Esophagus squamous epithelium (tissue), 4 donors: ENCODE measurements at regions not wholly inside any gene's neighbourhood (a gene's known extent, or its start where the extent isn't known, plus 50 kb on each side); places are given as distances from the start of the nearest gene placed in this dataset.

ENCODE experiments used
- POLR2A ChIP-seq, 4 donors: fragments of 450-650 bp; IDR thresholded peaks; one replicate each; pipeline ENCODE4 v1.6.1; 2017; ENCODE audit warnings: antibody characterized with exemption in 4 of 4, mild to moderate bottlenecking in 4 of 4, moderate library complexity in 3 of 4
- TF ChIP-seq, protein P1 (sequence below), 6 experiments: fragments of 450-650 bp in 4 of 6; fragments of 200-600 bp in 2 of 6; sonication (generic) in 2 of 6; IDR thresholded peaks; one replicate each; pipeline ENCODE4 v1.5.1; 2016 to 2019; ENCODE audit warnings: antibody characterized with exemption in 6 of 6, mild to moderate bottlenecking in 4 of 6, moderate library complexity in 4 of 6

DNA sequence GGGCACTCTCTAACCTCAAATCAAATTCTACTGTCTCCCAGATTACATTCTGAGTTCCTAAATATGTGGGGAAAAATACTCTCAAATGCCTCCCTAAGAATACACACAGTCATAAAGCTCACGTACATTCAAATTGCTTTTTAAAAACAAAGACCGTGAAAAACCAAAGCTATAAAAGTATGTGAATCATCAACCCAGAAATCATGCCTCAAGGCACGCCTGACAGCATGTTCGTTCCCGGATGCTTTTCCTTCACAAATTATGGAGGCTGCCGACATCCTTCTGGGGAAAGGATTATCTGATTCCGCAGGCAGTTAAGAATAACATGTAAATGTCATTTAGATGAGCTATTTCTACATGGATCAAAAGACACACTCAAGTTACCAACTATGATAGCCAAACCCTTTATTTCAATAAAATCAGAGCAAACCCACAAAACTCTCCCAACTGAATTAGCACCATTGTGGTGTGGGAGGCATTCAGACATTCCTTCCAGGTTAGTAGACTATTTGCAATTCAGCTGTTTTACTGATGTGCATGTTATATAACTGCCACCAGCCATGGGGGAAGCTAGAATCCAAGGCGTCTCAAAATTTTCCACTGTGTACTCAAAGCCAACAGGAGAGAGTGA, 398.2 kb upstream of the TRIB2 start:
- no peak for TF ChIP-seq POLR2A (IDR thresholded peaks at IDR 0.05)
- TF ChIP-seq, protein P1, sequence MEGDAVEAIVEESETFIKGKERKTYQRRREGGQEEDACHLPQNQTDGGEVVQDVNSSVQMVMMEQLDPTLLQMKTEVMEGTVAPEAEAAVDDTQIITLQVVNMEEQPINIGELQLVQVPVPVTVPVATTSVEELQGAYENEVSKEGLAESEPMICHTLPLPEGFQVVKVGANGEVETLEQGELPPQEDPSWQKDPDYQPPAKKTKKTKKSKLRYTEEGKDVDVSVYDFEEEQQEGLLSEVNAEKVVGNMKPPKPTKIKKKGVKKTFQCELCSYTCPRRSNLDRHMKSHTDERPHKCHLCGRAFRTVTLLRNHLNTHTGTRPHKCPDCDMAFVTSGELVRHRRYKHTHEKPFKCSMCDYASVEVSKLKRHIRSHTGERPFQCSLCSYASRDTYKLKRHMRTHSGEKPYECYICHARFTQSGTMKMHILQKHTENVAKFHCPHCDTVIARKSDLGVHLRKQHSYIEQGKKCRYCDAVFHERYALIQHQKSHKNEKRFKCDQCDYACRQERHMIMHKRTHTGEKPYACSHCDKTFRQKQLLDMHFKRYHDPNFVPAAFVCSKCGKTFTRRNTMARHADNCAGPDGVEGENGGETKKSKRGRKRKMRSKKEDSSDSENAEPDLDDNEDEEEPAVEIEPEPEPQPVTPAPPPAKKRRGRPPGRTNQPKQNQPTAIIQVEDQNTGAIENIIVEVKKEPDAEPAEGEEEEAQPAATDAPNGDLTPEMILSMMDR (IDR thresholded peaks at IDR 0.05), result no peak
